ENCODE measurements at regions not wholly inside any gene's neighbourhood (a gene's known extent, or its start where the extent isn't known, plus 50 kb on each side); places are given as distances from the start of the nearest gene placed in this dataset.

- TF ChIP-seq MAX (IDR thresholded peaks at IDR 0.05): no peak
- no peak for TF ChIP-seq EGR1 (IDR thresholded peaks at IDR 0.05)
- no peak for TF ChIP-seq ZBTB7A (IDR thresholded peaks at IDR 0.05; ENCODE audit: low read depth)
- TF ChIP-seq CEBPB (IDR thresholded peaks at IDR 0.05): no peak
- no peak for TF ChIP-seq RAD21 (IDR thresholded peaks at IDR 0.05; ENCODE audit: low read depth)
- TF ChIP-seq NFIC (IDR thresholded peaks at IDR 0.05): no peak
- no peak for TF ChIP-seq CREB1 (IDR thresholded peaks at IDR 0.05; ENCODE audit: low read depth)
- TF ChIP-seq EP300 (IDR thresholded peaks at IDR 0.05; ENCODE audit: borderline replicate concordance): no peak
- no peak for TF ChIP-seq TAF1 (IDR thresholded peaks at IDR 0.05; ENCODE audit: low read depth)
- TF ChIP-seq USF1 (IDR thresholded peaks at IDR 0.05): no peak
- TF ChIP-seq, protein P1, sequence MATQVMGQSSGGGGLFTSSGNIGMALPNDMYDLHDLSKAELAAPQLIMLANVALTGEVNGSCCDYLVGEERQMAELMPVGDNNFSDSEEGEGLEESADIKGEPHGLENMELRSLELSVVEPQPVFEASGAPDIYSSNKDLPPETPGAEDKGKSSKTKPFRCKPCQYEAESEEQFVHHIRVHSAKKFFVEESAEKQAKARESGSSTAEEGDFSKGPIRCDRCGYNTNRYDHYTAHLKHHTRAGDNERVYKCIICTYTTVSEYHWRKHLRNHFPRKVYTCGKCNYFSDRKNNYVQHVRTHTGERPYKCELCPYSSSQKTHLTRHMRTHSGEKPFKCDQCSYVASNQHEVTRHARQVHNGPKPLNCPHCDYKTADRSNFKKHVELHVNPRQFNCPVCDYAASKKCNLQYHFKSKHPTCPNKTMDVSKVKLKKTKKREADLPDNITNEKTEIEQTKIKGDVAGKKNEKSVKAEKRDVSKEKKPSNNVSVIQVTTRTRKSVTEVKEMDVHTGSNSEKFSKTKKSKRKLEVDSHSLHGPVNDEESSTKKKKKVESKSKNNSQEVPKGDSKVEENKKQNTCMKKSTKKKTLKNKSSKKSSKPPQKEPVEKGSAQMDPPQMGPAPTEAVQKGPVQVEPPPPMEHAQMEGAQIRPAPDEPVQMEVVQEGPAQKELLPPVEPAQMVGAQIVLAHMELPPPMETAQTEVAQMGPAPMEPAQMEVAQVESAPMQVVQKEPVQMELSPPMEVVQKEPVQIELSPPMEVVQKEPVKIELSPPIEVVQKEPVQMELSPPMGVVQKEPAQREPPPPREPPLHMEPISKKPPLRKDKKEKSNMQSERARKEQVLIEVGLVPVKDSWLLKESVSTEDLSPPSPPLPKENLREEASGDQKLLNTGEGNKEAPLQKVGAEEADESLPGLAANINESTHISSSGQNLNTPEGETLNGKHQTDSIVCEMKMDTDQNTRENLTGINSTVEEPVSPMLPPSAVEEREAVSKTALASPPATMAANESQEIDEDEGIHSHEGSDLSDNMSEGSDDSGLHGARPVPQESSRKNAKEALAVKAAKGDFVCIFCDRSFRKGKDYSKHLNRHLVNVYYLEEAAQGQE (IDR thresholded peaks at IDR 0.05; ENCODE audit: low read depth): no peak
- no peak for TF ChIP-seq YY1 (IDR thresholded peaks at IDR 0.05; ENCODE audit: low read depth)
Measured at GRCh38 chr7:15834446-15834845, 148.0 kb upstream of the MEOX2 start.

GRCh38 chr7:15832996-15833395 is 146.5 kb upstream of the MEOX2 start:
- TF ChIP-seq TEAD4 (IDR thresholded peaks at IDR 0.05) (no peak), EP300 (IDR thresholded peaks at IDR 0.05; ENCODE audit: borderline replicate concordance) (no peak), USF1 (IDR thresholded peaks at IDR 0.05) (no peak), RAD21 (IDR thresholded peaks at IDR 0.05; ENCODE audit: low read depth) (no peak), TCF12 (IDR thresholded peaks at IDR 0.05; ENCODE audit: low read depth) (no peak), EGR1 (IDR thresholded peaks at IDR 0.05) (no peak), TAF1 (IDR thresholded peaks at IDR 0.05; ENCODE audit: low read depth) (no peak)

DNA sequence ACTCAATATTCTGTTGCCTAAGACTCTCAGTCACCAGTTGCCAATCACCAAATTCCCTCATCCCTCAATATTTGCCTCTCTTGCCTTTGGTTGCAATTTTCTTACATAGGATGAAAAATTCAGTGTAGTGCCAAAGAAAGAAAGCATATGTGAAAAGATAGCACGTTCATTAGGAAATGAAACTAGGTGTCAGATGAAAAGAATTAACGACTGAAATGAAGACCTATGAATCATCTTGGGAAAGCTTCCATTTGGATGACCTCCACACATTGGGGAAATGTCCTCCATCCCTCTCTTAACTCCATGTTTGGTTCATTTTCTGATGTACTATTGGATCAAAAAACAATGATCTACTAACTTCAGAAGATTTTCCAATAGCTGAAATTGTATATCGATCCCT is 145.1 kb upstream of the MEOX2 start:
- TF ChIP-seq, protein P1 (IDR thresholded peaks at IDR 0.05; ENCODE audit: low read depth): no peak
- TF ChIP-seq TCF12 (IDR thresholded peaks at IDR 0.05; ENCODE audit: low read depth) (no peak), CREB1 (IDR thresholded peaks at IDR 0.05; ENCODE audit: low read depth) (no peak), ZBTB7A (IDR thresholded peaks at IDR 0.05; ENCODE audit: low read depth) (no peak), RAD21 (IDR thresholded peaks at IDR 0.05; ENCODE audit: low read depth) (no peak), FOXM1 (IDR thresholded peaks at IDR 0.05; ENCODE audit: borderline replicate concordance, low read depth) (no peak), EP300 (IDR thresholded peaks at IDR 0.05; ENCODE audit: borderline replicate concordance) (no peak), CEBPB (IDR thresholded peaks at IDR 0.05) (no peak), TAF1 (IDR thresholded peaks at IDR 0.05; ENCODE audit: low read depth) (no peak), MAX (IDR thresholded peaks at IDR 0.05) (no peak), TEAD4 (IDR thresholded peaks at IDR 0.05) (no peak), NFIC (IDR thresholded peaks at IDR 0.05) (no peak), YY1 (IDR thresholded peaks at IDR 0.05; ENCODE audit: low read depth) (no peak), EGR1 (IDR thresholded peaks at IDR 0.05) (no peak), USF1 (IDR thresholded peaks at IDR 0.05) (no peak)

DNA sequence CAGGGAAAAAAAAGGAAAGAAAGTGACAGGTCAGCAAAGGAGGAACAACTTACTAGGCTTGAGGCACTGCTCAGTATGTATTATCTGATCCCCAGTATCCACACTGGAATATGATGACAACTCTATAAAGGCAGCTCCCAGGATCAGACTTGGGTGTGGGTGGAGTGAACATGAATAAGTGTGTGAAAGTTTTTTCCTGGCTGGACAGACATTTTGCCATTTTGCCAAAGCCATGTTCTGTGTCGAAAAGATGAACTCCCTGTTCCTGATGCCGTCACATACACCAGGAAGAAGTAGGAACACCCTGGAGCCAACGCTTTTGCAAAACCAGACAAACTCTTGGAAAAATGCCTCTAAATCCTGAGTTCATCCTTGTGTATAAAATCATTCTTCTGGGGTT is 143.2 kb upstream of the MEOX2 start:
- TF ChIP-seq RAD21 (IDR thresholded peaks at IDR 0.05; ENCODE audit: low read depth): no peak
- TF ChIP-seq MAX (IDR thresholded peaks at IDR 0.05): no peak
- TF ChIP-seq ZBTB7A (IDR thresholded peaks at IDR 0.05; ENCODE audit: low read depth): no peak
- TF ChIP-seq EGR1 (IDR thresholded peaks at IDR 0.05): no peak

DNA sequence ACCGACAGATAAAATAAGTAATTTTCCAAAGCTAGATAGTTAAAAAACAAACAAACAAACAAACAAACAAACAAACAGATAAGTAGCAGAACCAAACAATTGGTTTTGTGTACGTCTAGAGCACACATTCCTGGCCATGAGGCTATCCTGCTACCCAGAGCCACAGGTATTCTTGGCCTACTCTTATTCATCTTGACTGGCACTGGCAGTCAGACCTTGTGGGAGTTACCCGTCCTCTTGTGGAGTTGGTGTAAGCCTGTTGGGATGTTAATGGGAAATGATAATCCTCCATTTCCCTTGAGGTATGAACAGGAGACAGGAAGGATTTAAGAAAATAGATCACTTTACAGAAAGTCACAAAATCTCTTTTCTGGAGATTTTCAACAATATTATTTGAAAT is 142.4 kb upstream of the MEOX2 start:
- TF ChIP-seq, protein P1 (IDR thresholded peaks at IDR 0.05; ENCODE audit: low read depth): no peak
- TF ChIP-seq TCF12 (IDR thresholded peaks at IDR 0.05; ENCODE audit: low read depth) (no peak), MAX (IDR thresholded peaks at IDR 0.05) (no peak), CEBPB (IDR thresholded peaks at IDR 0.05) (no peak), YY1 (IDR thresholded peaks at IDR 0.05; ENCODE audit: low read depth) (no peak), RAD21 (IDR thresholded peaks at IDR 0.05; ENCODE audit: low read depth) (no peak), NFIC (IDR thresholded peaks at IDR 0.05) (no peak), EP300 (IDR thresholded peaks at IDR 0.05; ENCODE audit: borderline replicate concordance) (no peak), TEAD4 (IDR thresholded peaks at IDR 0.05) (no peak), EGR1 (IDR thresholded peaks at IDR 0.05) (no peak), CREB1 (IDR thresholded peaks at IDR 0.05; ENCODE audit: low read depth) (no peak), USF1 (IDR thresholded peaks at IDR 0.05) (no peak), TAF1 (IDR thresholded peaks at IDR 0.05; ENCODE audit: low read depth) (no peak), FOXM1 (IDR thresholded peaks at IDR 0.05; ENCODE audit: borderline replicate concordance, low read depth) (no peak), ZBTB7A (IDR thresholded peaks at IDR 0.05; ENCODE audit: low read depth) (no peak)
